ENCODE measurements at regions not wholly inside any gene's neighbourhood (a gene's known extent, or its start where the extent isn't known, plus 50 kb on each side); places are given as distances from the start of the nearest gene placed in this dataset.

DNA sequence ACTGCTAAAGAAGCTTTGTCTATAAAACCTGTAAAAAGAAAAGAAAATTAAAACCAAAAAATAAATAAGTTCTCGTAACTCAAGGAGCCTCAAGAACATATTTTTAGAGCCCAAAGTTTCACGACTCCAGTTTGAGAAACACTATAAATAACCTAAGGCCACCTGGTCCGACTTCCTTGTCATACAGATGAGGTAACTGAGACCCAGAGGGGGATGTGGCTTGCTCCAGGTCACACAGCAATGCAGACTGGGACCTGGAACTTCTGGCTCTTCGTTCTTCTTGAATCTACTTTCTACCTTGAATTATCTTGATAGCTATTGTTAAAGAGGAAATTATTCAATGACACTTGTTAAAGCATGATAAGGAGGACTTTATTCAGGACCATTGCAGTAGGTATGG lies 514.8 kb downstream of the CDK5RAP2 start:
- H3K9me3 ChIP-seq (replicated peaks; ENCODE audit: low read length): no peaks in the 10 kb centered on the region
- no peaks in the 10 kb centered on the region for H3K27me3 ChIP-seq (ENCODE audit: control insufficient read depth, insufficient read depth, low read length)
- no peaks in the 10 kb centered on the region for H3K4me1 ChIP-seq (ENCODE audit: control insufficient read depth, insufficient read depth, low read length)
- no peaks in the 10 kb centered on the region for H3K36me3 ChIP-seq (ENCODE audit: insufficient read depth, low read length)
- no peak overlapping the region for H3K9ac ChIP-seq (ENCODE audit: low read depth, low read length)
- no peak overlapping the region for H3K4me3 ChIP-seq (ENCODE audit: low read length)
- no peak overlapping the region for H3K4me2 ChIP-seq (ENCODE audit: low read length)

DNA sequence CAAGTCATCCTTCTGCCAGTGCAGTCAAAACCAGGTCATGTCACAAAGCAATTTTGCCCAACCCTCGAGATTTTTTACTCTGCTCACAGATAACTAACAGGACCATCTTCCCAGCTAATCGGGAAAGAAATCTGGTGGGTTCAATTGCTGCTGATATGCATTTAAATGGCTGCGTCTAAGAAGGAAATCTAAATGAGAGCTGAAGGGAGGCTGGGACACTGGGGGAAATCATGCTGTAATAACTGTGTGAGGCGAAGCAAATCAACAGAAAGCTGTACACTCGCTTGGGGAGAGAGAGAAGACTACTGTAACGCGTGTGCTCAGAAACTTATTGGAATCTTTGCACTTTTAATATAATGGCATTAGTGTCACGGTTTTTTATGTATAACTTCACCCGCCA lies 535.0 kb downstream of the CDK5RAP2 start:
- H3K4me1 ChIP-seq (ENCODE audit: control insufficient read depth, insufficient read depth, low read length): no peaks in the 10 kb centered on the region
- H3K4me2 ChIP-seq (ENCODE audit: low read length): no peak overlapping the region
- H3K4me3 ChIP-seq (ENCODE audit: low read length): no peak overlapping the region
- no peak overlapping the region for H3K9ac ChIP-seq (ENCODE audit: low read depth, low read length)
- no peaks in the 10 kb centered on the region for H3K27me3 ChIP-seq (ENCODE audit: control insufficient read depth, insufficient read depth, low read length)
- H3K9me3 ChIP-seq (replicated peaks; ENCODE audit: low read length): no peaks in the 10 kb centered on the region
- H3K36me3 ChIP-seq (ENCODE audit: insufficient read depth, low read length): no peaks in the 10 kb centered on the region

GRCh38 chr9:120043448-120043847 lies 536.5 kb downstream of the CDK5RAP2 start:
- Histone ChIP-seq H3K4me2 (ENCODE audit: low read length) (no peak overlapping the region), H3K9ac (ENCODE audit: low read depth, low read length) (no peak overlapping the region), H3K36me3 (ENCODE audit: insufficient read depth, low read length) (no peaks in the 10 kb centered on the region), H3K27me3 (ENCODE audit: control insufficient read depth, insufficient read depth, low read length) (no peaks in the 10 kb centered on the region), H3K4me3 (ENCODE audit: low read length) (no peak overlapping the region), H3K4me1 (ENCODE audit: control insufficient read depth, insufficient read depth, low read length) (no peaks in the 10 kb centered on the region), H3K9me3 (replicated peaks; ENCODE audit: low read length) (no peaks in the 10 kb centered on the region)

DNA sequence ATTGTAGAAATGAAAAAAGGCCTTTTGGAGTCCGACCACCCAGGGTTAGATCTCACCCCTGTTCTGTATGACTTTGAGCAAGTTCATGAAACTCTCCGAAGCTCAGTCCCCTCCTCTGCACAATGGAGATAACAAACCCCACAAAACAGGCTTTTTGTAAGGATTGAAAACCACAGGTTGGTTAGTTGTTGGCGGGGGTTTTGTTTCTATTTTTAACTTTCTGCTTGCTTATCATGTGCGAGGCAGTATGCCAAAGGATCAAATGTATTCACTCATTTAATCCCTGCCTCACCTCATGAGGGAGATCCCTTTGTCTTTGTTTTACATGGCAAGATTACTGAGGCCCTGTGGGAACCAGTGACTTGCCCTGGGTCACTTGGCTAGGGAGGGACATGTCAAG lies 539.1 kb downstream of the CDK5RAP2 start:
- Histone ChIP-seq H3K4me3 (ENCODE audit: low read length) (no peak overlapping the region), H3K9me3 (replicated peaks; ENCODE audit: low read length) (no peaks in the 10 kb centered on the region), H3K4me1 (ENCODE audit: control insufficient read depth, insufficient read depth, low read length) (no peaks in the 10 kb centered on the region), H3K4me2 (ENCODE audit: low read length) (no peak overlapping the region), H3K27me3 (ENCODE audit: control insufficient read depth, insufficient read depth, low read length) (no peaks in the 10 kb centered on the region), H3K9ac (ENCODE audit: low read depth, low read length) (no peak overlapping the region), H3K36me3 (ENCODE audit: insufficient read depth, low read length) (no peaks in the 10 kb centered on the region)

GRCh38 chr9:120038342-120038741 lies 541.6 kb downstream of the CDK5RAP2 start:
- Histone ChIP-seq H3K27me3 (ENCODE audit: control insufficient read depth, insufficient read depth, low read length) (no peaks in the 10 kb centered on the region), H3K4me2 (ENCODE audit: low read length) (no peak overlapping the region), H3K9me3 (replicated peaks; ENCODE audit: low read length) (no peaks in the 10 kb centered on the region), H3K9ac (ENCODE audit: low read depth, low read length) (no peak overlapping the region), H3K4me3 (ENCODE audit: low read length) (no peak overlapping the region), H3K4me1 (ENCODE audit: control insufficient read depth, insufficient read depth, low read length) (no peaks in the 10 kb centered on the region), H3K36me3 (ENCODE audit: insufficient read depth, low read length) (no peaks in the 10 kb centered on the region)

- Histone ChIP-seq H3K4me2 (ENCODE audit: low read length) (no peak overlapping the region), H3K9me3 (replicated peaks; ENCODE audit: low read length) (no peaks in the 10 kb centered on the region), H3K27me3 (ENCODE audit: control insufficient read depth, insufficient read depth, low read length) (no peaks in the 10 kb centered on the region), H3K36me3 (ENCODE audit: insufficient read depth, low read length) (no peaks in the 10 kb centered on the region), H3K9ac (ENCODE audit: low read depth, low read length) (no peak overlapping the region), H3K4me1 (ENCODE audit: control insufficient read depth, insufficient read depth, low read length) (no peaks in the 10 kb centered on the region), H3K4me3 (ENCODE audit: low read length) (no peak overlapping the region)
Measured at GRCh38 chr9:120032639-120033038, 547.3 kb downstream of the CDK5RAP2 start.

DNA sequence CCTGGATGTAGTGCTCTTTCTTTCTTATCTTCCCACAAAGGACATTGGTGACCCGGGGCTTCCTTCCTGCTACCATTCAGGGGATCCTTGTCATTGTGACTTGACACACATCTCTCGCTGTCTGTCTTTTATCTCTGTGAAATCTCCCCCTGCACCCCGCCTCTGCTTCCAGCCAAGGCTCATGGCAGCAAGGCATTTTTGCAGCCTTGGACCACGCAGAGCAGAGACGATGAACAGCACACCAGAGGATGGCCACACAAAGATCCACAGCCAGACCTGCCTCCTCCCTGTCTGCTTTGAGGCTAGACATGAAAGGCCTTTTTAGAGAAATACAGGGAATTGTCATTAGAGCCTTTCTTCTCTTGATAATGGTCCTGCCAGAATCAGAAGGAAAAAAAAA lies 549.1 kb downstream of the CDK5RAP2 start:
- Histone ChIP-seq H3K4me3 (ENCODE audit: low read length) (no peak overlapping the region), H3K9me3 (replicated peaks; ENCODE audit: low read length) (no peaks in the 10 kb centered on the region), H3K27me3 (ENCODE audit: control insufficient read depth, insufficient read depth, low read length) (no peaks in the 10 kb centered on the region), H3K9ac (ENCODE audit: low read depth, low read length) (no peak overlapping the region), H3K4me1 (ENCODE audit: control insufficient read depth, insufficient read depth, low read length) (no peaks in the 10 kb centered on the region), H3K4me2 (ENCODE audit: low read length) (no peak overlapping the region), H3K36me3 (ENCODE audit: insufficient read depth, low read length) (no peaks in the 10 kb centered on the region)

DNA sequence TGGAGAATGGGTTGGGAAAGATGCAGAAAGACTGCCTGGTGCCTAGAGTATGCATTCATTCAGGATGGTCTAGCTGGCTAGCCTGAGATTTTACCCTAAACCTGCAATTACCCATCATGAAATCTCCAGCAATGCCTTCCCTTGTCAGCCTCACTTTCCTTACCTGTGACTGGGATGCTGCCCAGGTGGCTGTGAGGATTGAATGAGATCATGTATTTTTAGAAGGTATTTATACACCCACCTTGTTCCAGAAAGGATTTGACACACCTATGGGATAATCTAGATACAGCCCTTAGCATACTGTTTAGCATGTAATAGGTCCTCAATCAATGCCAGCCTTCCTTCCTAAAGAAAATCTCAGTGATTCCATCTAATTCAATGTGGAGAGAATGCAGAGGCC lies 561.4 kb downstream of the CDK5RAP2 start:
- H3K36me3 ChIP-seq (ENCODE audit: insufficient read depth, low read length): no peaks in the 10 kb centered on the region
- no peak overlapping the region for H3K4me2 ChIP-seq (ENCODE audit: low read length)
- H3K27me3 ChIP-seq (ENCODE audit: control insufficient read depth, insufficient read depth, low read length): no peaks in the 10 kb centered on the region
- H3K4me3 ChIP-seq (ENCODE audit: low read length): no peak overlapping the region
- no peaks in the 10 kb centered on the region for H3K4me1 ChIP-seq (ENCODE audit: control insufficient read depth, insufficient read depth, low read length)
- no peaks in the 10 kb centered on the region for H3K9me3 ChIP-seq (replicated peaks; ENCODE audit: low read length)
- no peak overlapping the region for H3K9ac ChIP-seq (ENCODE audit: low read depth, low read length)

DNA sequence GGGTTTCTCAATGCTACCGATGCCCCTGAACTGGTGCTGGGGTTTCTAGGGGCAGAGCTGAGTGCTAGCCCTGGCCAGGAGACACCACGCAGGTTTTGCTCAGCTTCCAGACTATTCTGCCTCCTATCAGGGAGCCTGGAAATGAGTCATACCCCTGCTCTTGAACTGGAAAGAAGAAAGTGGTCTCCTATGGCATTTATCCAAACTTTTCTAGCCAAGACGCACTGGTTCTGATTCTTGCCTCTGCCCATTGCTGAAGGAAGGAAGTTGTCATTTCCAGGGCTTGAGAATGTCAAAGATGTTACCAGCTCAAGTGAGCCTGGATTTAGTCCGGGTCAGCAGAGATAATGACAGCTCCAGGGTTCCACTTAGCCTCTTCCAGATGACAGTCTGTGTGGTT lies 561.9 kb downstream of the CDK5RAP2 start:
- Histone ChIP-seq H3K4me1 (ENCODE audit: control insufficient read depth, insufficient read depth, low read length) (no peaks in the 10 kb centered on the region), H3K36me3 (ENCODE audit: insufficient read depth, low read length) (no peaks in the 10 kb centered on the region), H3K9ac (ENCODE audit: low read depth, low read length) (no peak overlapping the region), H3K4me2 (ENCODE audit: low read length) (no peak overlapping the region), H3K9me3 (replicated peaks; ENCODE audit: low read length) (no peaks in the 10 kb centered on the region), H3K4me3 (ENCODE audit: low read length) (no peak overlapping the region), H3K27me3 (ENCODE audit: control insufficient read depth, insufficient read depth, low read length) (no peaks in the 10 kb centered on the region)

DNA sequence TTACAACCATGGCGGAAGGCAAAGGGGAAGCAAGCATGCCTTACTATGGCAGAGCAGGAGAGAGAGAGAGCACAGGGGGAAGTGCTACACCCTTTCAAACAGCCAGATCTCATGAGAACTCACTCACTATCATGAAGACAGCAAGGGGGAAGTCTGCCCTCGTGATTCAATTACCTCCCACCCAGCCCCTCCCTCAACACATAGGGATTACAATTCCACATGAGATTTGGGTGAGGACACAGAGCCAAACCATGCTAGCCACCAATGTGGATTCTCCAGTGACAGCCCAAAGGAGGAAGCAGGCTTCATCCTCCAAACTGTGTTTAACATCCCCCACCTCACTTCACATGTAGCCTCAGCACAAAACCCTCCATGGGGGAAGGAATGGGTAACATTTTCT lies 563.7 kb downstream of the CDK5RAP2 start:
- H3K4me3 ChIP-seq (ENCODE audit: low read length): no peak overlapping the region

GRCh38 chr9:120014796-120015195 lies 565.2 kb downstream of the CDK5RAP2 start:
- Histone ChIP-seq H3K9me3 (replicated peaks; ENCODE audit: low read length) (no peaks in the 10 kb centered on the region), H3K4me2 (ENCODE audit: low read length) (no peak overlapping the region), H3K27me3 (ENCODE audit: control insufficient read depth, insufficient read depth, low read length) (no peaks in the 10 kb centered on the region), H3K9ac (ENCODE audit: low read depth, low read length) (no peak overlapping the region), H3K4me3 (ENCODE audit: low read length) (no peak overlapping the region), H3K4me1 (ENCODE audit: control insufficient read depth, insufficient read depth, low read length) (no peaks in the 10 kb centered on the region), H3K36me3 (ENCODE audit: insufficient read depth, low read length) (no peaks in the 10 kb centered on the region)

More for the DNA sequence above, 563.7 kb downstream of the CDK5RAP2 start:
- H3K36me3 ChIP-seq (ENCODE audit: insufficient read depth, low read length): no peaks in the 10 kb centered on the region
- no peaks in the 10 kb centered on the region for H3K9me3 ChIP-seq (replicated peaks; ENCODE audit: low read length)
- H3K27me3 ChIP-seq (ENCODE audit: control insufficient read depth, insufficient read depth, low read length): no peaks in the 10 kb centered on the region
- H3K9ac ChIP-seq (ENCODE audit: low read depth, low read length): no peak overlapping the region
- H3K4me1 ChIP-seq (ENCODE audit: control insufficient read depth, insufficient read depth, low read length): no peaks in the 10 kb centered on the region
- H3K4me2 ChIP-seq (ENCODE audit: low read length): no peak overlapping the region

GRCh38 chr9:120009856-120010255 lies 570.1 kb downstream of the CDK5RAP2 start:
- no peaks in the 10 kb centered on the region for H3K36me3 ChIP-seq (ENCODE audit: insufficient read depth, low read length)
- H3K4me3 ChIP-seq (ENCODE audit: low read length): no peak overlapping the region
- H3K27me3 ChIP-seq (ENCODE audit: control insufficient read depth, insufficient read depth, low read length): no peaks in the 10 kb centered on the region
- no peaks in the 10 kb centered on the region for H3K4me1 ChIP-seq (ENCODE audit: control insufficient read depth, insufficient read depth, low read length)
- H3K9ac ChIP-seq (ENCODE audit: low read depth, low read length): no peak overlapping the region
- no peaks in the 10 kb centered on the region for H3K9me3 ChIP-seq (replicated peaks; ENCODE audit: low read length)
- H3K4me2 ChIP-seq (ENCODE audit: low read length): no peak overlapping the region

All from skeletal muscle satellite cell (primary cell).